SJSA1 (cell line): ENCODE measurements at regions not wholly inside any gene's neighbourhood (a gene's known extent, or its start where the extent isn't known, plus 50 kb on each side); places are given as distances from the start of the nearest gene placed in this dataset.
"Not testable (repeated sequence)": the region's sequence is repeated elsewhere in the genome, so short reads cannot be mapped to it uniquely, and the experiment has no call there.

Experiments used
- DNase-seq, 2 experiments: peaks; one replicate each; pipeline ENCODE4 v3.0.0-alpha.2; 2015 to 2020; ENCODE audit warnings: low spot score in 2 of 2, low read depth in 1 of 2
- H3K27ac ChIP-seq: fragments of 250-450 bp; sonication (Bioruptor Pico); 2 replicates; pipeline ENCODE4 v1.5.1; 2020; ENCODE audit warnings: mild to moderate bottlenecking, moderate library complexity
- H3K27me3 ChIP-seq: fragments of 250-450 bp; sonication (Bioruptor Pico); replicated peaks from 2 replicates; pipeline ENCODE4 v1.5.1; 2020; ENCODE audit warnings: mild to moderate bottlenecking, moderate library complexity
- H3K36me3 ChIP-seq: fragments of 250-450 bp; sonication (Bioruptor Pico); 2 replicates; pipeline ENCODE4 v1.5.1; 2020; ENCODE audit warnings: mild to moderate bottlenecking
- H3K4me1 ChIP-seq: fragments of 250-450 bp; sonication (Bioruptor Pico); replicated peaks from 2 replicates; pipeline ENCODE4 v1.6.1; 2021; ENCODE audit warnings: mild to moderate bottlenecking
- H3K4me3 ChIP-seq: fragments of 250-450 bp; sonication (Bioruptor Pico); 2 replicates; pipeline ENCODE4 v1.5.1; 2020; ENCODE audit warnings: mild to moderate bottlenecking
- H3K9me3 ChIP-seq: fragments of 250-450 bp; sonication (Bioruptor Pico); replicated peaks from 2 replicates; pipeline ENCODE4 v1.5.1; 2020; ENCODE audit warnings: mild to moderate bottlenecking

- no peak overlapping the region for H3K4me3 ChIP-seq
- no peaks in the 10 kb centered on the region for H3K36me3 ChIP-seq
- no peaks in the 10 kb centered on the region for H3K4me1 ChIP-seq
- DNase-seq: no peak
- 0 out of 2 replicates have a peak, but pooled peaks cover 3% of the 10 kb centered on the region for H3K9me3 ChIP-seq
- H3K27me3 ChIP-seq: no peaks in the 10 kb centered on the region
- H3K27ac ChIP-seq: no peak overlapping the region
Measured at GRCh38 chr10:30756151-30756550, 126.6 kb upstream of the LYZL2 start.

GRCh38 chr10:30755441-30755953, 125.9 kb upstream of the LYZL2 start:
- no peaks in the 10 kb centered on the region for H3K27me3 ChIP-seq
- H3K9me3 ChIP-seq: 0 out of 2 replicates have a peak, but pooled peaks cover 3% of the 10 kb centered on the region
- H3K4me1 ChIP-seq: no peaks in the 10 kb centered on the region
- DNase-seq: no peak
- H3K36me3 ChIP-seq: no peaks in the 10 kb centered on the region
- H3K27ac ChIP-seq: no peak overlapping the region
- H3K4me3 ChIP-seq: no peak overlapping the region

- Histone ChIP-seq H3K9me3 (0 out of 2 replicates have a peak, but pooled peaks cover 3% of the 10 kb centered on the region), H3K4me3 (no peak overlapping the region), H3K4me1 (no peaks in the 10 kb centered on the region), H3K27me3 (no peaks in the 10 kb centered on the region), H3K36me3 (no peaks in the 10 kb centered on the region), H3K27ac (no peak overlapping the region)
- no peak for DNase-seq
Measured at GRCh38 chr10:30752481-30752881, 122.9 kb upstream of the LYZL2 start.

DNA sequence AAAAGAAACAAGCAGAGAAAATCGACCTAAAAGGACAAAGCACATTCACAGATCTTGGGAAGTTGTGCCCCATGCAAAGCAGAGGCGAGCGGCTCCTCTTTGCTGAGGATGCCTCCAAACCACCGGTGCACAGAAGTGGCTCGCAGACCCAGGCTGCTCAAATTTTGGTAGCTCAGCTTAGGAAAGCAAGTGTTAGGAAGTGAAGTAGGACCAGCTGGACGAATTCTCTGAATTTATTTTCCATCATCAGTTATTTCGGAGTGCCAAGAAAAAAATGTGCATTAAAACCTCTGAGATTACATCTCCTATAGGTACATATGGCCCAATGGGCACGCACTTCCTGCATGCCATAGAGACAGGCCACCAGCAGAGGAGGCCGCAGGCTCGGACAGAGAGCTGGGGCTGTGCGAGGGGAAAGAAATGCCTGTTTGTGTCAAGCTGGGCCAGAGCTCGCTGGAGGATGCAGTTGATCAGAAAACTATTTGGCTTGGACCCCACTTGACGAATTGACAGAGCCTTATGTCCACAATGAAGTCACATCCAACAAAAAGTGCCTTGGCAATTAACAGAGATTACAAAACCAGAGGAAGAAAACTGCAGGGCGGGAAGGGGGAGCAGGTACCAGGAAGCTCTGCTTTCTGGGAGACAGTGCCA, 122.3 kb upstream of the LYZL2 start:
- no peak overlapping the region for H3K4me3 ChIP-seq
- H3K36me3 ChIP-seq: no peaks in the 10 kb centered on the region
- H3K4me1 ChIP-seq: no peaks in the 10 kb centered on the region
- H3K27me3 ChIP-seq: no peaks in the 10 kb centered on the region
- peak; percentile 57 to 61 for DNase-seq
- H3K27ac ChIP-seq: no peak overlapping the region
- H3K9me3 ChIP-seq: 0 out of 2 replicates have a peak, but pooled peaks cover 3% of the 10 kb centered on the region

DNA sequence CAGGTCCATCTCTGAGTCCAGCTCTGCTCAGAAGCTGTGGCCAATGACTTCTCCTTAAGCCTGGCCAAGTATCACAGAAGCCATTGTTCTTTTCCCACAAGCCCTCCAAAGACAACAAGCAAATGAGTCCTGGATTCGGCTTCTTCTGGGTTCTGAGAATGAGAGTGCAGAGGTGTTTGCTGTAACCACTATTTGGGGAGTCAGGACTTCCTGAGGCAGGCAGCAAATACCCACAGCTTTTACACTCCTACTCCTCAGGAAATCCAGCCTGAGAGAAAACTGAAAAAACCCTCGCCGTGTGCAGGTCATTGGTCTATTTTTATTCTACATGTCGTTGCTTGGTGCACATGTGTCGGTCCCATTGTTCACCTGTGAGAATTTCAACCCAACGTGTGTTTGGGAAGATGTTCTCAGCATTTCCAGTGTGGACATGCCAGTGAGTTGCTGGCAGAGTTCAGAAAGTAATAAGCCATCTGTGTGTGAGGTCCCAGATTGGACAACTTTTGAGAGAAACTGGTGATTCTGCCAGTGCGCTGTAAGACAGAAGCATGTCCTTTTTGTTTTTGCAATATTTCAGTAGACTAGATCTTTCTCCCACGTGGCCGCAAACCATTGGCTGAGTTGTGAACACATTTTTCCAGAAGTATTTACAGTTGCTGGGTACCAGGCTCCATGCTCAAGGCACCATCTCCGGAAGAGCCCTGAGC, 121.6 kb upstream of the LYZL2 start:
- no peaks in the 10 kb centered on the region for H3K36me3 ChIP-seq
- H3K27me3 ChIP-seq: no peaks in the 10 kb centered on the region
- no peak overlapping the region for H3K4me3 ChIP-seq
- no peaks in the 10 kb centered on the region for H3K4me1 ChIP-seq
- 0 out of 2 replicates have a peak, but pooled peaks cover 3% of the 10 kb centered on the region for H3K9me3 ChIP-seq
- no peak overlapping the region for H3K27ac ChIP-seq
- DNase-seq: no peak

DNA sequence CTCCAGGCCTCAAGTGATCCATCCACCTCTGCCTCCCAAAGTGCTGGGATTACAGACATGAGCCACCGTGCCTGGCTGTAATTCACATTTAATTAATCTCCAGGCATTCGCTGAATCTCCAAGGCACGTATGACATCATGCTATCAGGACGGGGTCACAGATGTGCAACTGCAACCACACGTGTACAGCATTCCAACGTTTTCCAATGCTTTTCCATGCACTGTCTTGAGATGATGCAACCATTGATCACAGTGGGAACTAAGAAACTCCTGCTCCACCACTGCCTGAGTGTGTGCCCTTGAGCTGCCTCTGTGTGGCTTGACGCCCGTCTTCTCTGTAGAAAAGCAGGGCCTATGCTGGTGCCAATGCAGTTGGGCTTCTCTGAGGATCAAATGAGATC, 119.8 kb upstream of the LYZL2 start:
- Histone ChIP-seq H3K27ac (no peak overlapping the region), H3K36me3 (no peaks in the 10 kb centered on the region), H3K4me1 (no peaks in the 10 kb centered on the region), H3K9me3 (no peaks in the 10 kb centered on the region), H3K27me3 (no peaks in the 10 kb centered on the region), H3K4me3 (no peak overlapping the region)
- DNase-seq: no peak

- Histone ChIP-seq H3K27ac (no peak overlapping the region), H3K27me3 (no peaks in the 10 kb centered on the region), H3K4me3 (no peak overlapping the region), H3K9me3 (no peaks in the 10 kb centered on the region), H3K36me3 (no peaks in the 10 kb centered on the region), H3K4me1 (no peaks in the 10 kb centered on the region)
- DNase-seq: no peak
Measured at GRCh38 chr10:30748152-30748973, 118.8 kb upstream of the LYZL2 start.

- Histone ChIP-seq H3K36me3 (no peaks in the 10 kb centered on the region), H3K27ac (no peak overlapping the region), H3K4me1 (no peaks in the 10 kb centered on the region), H3K9me3 (no peaks in the 10 kb centered on the region), H3K4me3 (no peak overlapping the region), H3K27me3 (no peaks in the 10 kb centered on the region)
- no peak for DNase-seq
Measured at GRCh38 chr10:30747633-30748032, 118.1 kb upstream of the LYZL2 start.

GRCh38 chr10:30745953-30746352, 116.4 kb upstream of the LYZL2 start:
- Histone ChIP-seq H3K27ac (no peak overlapping the region), H3K36me3 (no peaks in the 10 kb centered on the region), H3K9me3 (no peaks in the 10 kb centered on the region; the same call in 1 of the 2 replicates), H3K4me1 (no peaks in the 10 kb centered on the region), H3K4me3 (no peak overlapping the region), H3K27me3 (no peaks in the 10 kb centered on the region)
- DNase-seq: no peak

- Histone ChIP-seq H3K27ac (no peak overlapping the region), H3K36me3 (no peaks in the 10 kb centered on the region), H3K4me3 (no peak overlapping the region), H3K9me3 (no peaks in the 10 kb centered on the region; the same call in 1 of the 2 replicates), H3K27me3 (no peaks in the 10 kb centered on the region), H3K4me1 (no peaks in the 10 kb centered on the region)
- DNase-seq: no peak
Measured at GRCh38 chr10:30744106-30744505, 114.6 kb upstream of the LYZL2 start.

DNA sequence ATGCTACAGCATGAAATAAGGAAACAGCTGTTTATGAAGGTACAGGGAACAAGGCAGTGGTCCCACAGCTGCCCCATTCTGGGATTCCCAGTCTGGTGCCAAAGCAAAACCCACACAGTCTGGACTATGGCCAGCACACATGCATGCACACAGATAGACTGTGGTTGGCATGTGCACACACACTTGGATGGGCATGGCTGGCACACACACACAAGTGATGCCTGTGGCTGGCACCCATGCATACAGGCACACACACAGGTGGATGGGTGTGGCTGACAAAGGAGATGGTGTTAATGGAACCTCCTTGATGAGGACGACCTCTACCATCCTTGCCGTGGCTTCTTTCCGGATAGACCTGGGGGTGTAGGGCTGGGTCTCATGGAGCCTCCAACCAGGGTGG, 114.0 kb upstream of the LYZL2 start:
- no peaks in the 10 kb centered on the region for H3K4me1 ChIP-seq
- no peaks in the 10 kb centered on the region; the same call in 1 of the 2 replicates for H3K9me3 ChIP-seq
- no peaks in the 10 kb centered on the region for H3K36me3 ChIP-seq
- no peak for DNase-seq
- no peak overlapping the region for H3K4me3 ChIP-seq
- no peaks in the 10 kb centered on the region for H3K27me3 ChIP-seq
- no peak overlapping the region for H3K27ac ChIP-seq

DNA sequence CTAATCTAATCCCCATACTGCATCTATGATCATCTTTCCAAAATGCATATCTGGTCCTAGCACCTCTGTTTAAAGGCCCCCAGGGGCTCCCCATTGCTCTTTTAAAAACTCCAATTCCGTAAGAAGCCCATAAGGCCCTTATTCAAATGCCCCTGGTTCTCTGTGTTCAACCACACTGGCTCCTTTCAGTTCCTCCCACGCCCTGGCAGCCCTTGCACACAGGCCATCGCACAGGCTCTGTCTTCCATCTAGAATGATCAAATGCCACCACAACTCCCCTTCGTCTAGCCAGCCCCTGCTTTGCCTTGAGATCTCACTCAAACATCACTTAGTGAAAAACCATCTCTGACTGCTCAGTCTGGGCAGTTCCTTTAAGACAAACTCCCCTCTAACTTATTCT, 112.9 kb upstream of the LYZL2 start:
- Histone ChIP-seq H3K4me1 (peaks cover 3% of the 10 kb centered on the region), H3K4me3 (no peak overlapping the region), H3K27ac (no peak overlapping the region), H3K36me3 (no peaks in the 10 kb centered on the region), H3K27me3 (no peaks in the 10 kb centered on the region), H3K9me3 (no peaks in the 10 kb centered on the region; the same call in 1 of the 2 replicates)
- no peak for DNase-seq

DNA sequence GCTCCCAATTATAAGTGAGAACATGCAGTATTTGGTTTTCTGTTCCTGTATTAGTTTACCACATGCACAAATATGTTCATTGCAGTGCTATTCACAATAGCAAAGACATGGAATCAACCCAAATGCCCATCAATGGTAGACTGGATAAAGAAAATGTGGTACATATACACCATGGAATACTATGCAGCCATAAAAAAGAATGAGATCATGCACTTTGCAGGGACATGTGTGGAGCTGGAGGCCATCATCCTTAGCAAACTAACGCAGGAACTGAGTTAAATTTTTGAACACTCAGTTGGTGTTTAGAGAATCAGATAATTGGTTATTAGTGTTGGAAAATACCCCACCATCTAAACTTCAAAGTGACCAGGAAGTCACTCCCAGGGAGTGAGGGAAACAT, 111.2 kb upstream of the LYZL2 start:
- H3K27ac ChIP-seq, H3K36me3 ChIP-seq, H3K27me3 ChIP-seq, DNase-seq, H3K4me3 ChIP-seq, H3K9me3 ChIP-seq: not testable (repeated sequence)
- peaks cover 18% of the 10 kb centered on the region for H3K4me1 ChIP-seq

GRCh38 chr10:30738416-30738815, 108.9 kb upstream of the LYZL2 start:
- H3K27me3 ChIP-seq: no peaks in the 10 kb centered on the region
- no peak overlapping the region for H3K27ac ChIP-seq
- no peak overlapping the region for H3K4me3 ChIP-seq
- no peaks in the 10 kb centered on the region; the same call in 1 of the 2 replicates for H3K9me3 ChIP-seq
- DNase-seq: no peak
- no peaks in the 10 kb centered on the region for H3K36me3 ChIP-seq
- H3K4me1 ChIP-seq: peaks cover 18% of the 10 kb centered on the region
